Erythroblast (primary cell): ENCODE measurements at regions not wholly inside any gene's neighbourhood (a gene's known extent, or its start where the extent isn't known, plus 50 kb on each side); places are given as distances from the start of the nearest gene placed in this dataset.

ENCODE experiments used
- GATA1 ChIP-seq: IDR thresholded peaks from 2 replicates; pipeline ENCODE4 v1.6.1; 2011; ENCODE audit warnings: low read depth, mild to moderate bottlenecking, control low read depth, low read length, moderate library complexity
- POLR2A ChIP-seq: IDR thresholded peaks from 2 replicates; pipeline ENCODE4 v1.6.1; 2011; ENCODE audit warnings: mild to moderate bottlenecking, low read length

- TF ChIP-seq POLR2A (no peak), GATA1 (no peak)
These were observed 165.5 kb downstream of the DDX1 start for GRCh38 chr2:15756882-15757819.
